Hematopoietic multipotent progenitor cell treated with erythropoietin and hydrocortisone succinate and interleukin-3 and kit ligand, for 17 days (in vitro differentiated cells): ENCODE measurements at regions not wholly inside any gene's neighbourhood (a gene's known extent, or its start where the extent isn't known, plus 50 kb on each side); places are given as distances from the start of the nearest gene placed in this dataset.

Source experiments
- DNase-seq: peaks from one replicate; pipeline ENCODE4 v3.0.0-alpha.2; 2015; ENCODE audit warnings: low spot score

DNA sequence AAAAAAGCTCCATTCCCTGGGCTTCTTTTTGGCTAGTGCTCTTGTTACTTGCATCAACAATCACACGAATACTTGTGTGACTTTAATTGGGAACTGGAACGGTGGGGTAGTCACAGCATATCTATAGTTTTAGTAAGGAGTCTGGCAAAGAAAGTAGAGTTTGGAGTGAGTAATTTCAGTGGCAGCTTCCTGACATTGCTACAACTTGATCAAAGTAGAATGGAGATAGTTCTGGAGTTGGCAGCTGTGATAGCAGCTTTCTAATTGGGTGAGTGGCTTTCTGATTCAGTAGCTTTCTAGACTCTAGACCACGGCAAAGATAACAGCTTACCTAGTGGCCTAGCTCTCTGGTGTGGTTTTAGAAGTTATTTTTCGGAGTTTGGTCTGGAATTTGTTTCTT is 475.0 kb downstream of the TUSC7 start:
- DNase-seq = no peak

- DNase-seq = no peak
These were observed 481.7 kb downstream of the TUSC7 start for GRCh38 chr3:117191245-117191644.

- DNase-seq = no peak
These were observed 483.3 kb downstream of the TUSC7 start for GRCh38 chr3:117192888-117193287.

DNA sequence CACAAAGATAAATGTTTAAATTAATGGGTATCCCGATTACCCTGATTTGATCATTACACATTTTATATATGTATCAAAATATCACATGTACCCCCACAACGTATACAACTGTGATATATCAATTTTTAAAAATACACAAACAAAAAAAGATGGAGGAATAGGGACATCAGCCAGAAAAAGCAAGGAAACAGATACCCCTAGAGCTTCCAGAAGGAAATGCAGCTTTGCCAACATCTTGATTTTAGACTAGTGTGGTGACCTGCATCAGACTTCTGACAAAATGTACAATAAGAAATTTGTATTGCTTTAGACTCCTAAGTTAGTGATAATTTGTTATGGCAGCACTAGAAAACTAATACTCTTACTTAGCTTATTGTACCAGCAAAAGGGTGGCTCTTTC is 483.8 kb downstream of the TUSC7 start:
- no peak for DNase-seq

GRCh38 chr3:117195034-117195433 is 485.5 kb downstream of the TUSC7 start:
- no peak for DNase-seq

GRCh38 chr3:117200962-117201361 is 491.4 kb downstream of the TUSC7 start:
- DNase-seq = no peak

DNA sequence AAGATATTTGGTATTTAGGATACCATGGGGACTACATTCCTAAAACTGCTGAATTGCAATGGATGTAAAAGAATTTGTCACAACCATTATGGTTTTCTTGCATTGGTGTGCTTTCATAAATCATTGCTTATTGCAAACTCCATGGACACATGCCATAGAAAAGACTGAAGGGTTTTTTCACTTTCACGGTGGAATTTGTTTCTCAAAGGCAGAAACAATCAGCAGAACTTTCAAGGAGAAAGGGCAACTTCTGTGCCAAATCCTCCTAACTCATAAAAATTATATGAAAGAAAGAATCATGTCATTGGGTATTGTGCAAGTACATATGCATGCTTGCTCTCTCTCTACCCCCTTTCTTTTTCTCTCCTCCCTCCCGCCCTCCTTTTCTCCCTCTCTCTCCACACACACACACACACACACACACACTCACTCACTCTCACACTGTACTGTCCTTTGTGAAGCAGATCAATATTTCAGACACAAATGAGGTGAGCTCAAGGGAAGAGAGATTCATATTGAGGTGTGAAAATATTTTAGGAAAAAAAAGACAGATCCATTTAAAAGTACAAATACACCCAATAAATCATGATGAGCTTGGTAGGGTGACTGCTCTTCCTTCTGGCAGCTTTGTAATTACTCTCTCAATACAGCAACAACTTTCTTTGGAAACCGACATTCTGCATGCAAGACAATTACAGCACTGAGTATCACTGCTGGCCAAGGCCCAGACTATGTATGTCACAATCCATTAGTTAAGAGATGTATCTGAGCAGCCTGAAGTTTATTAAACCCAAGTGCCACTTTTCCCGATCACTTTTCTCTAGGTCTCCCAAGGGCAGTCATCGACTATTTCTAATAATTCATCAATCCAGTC is 492.6 kb downstream of the TUSC7 start:
- no peak for DNase-seq

DNA sequence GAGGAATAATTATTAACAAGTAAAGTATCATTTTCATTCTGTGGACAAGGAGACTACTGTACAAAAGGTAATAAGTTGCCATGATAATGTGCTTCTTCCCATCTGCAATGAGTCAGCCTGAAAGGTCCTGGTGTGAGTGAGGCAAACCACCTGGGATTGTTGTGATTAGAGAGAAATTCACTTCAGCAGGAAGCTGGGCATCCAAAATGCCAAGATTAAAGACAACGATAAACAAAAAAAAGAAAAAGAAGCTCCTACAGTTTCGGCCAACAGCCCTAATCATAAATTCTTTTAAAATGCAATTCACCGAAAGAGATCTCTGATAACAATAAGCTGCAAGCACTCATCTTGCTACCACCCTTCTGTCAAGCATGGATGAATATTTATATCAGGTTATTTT is 507.8 kb downstream of the TUSC7 start:
- no peak for DNase-seq

DNA sequence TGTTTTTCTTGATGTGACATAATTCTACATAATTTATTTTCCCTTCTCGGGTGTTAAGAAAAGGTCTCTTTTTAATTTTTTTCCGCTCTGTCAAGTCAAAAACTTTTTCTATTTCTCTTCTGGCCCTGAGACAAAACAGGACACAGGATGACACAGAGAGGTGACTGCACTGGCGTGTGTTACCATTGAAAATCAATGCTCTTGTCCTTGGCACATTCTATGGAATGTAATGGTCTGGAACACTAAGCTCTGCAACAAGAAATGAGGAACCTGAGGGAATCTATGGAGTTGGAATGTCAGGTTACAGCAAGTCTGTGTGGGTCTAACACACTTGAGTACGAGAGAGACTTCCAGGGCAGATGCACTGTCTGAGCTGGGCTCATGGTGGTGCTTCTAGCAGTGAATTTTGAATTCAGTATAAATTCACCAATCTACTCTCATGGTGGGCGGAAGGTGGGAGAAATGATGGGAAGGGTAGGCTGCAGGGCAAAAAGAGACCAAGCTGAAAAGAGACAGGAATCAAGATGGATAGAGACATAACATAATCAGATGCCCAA is 508.3 kb downstream of the TUSC7 start:
- no peak for DNase-seq

- no peak for DNase-seq
These were observed 509.1 kb downstream of the TUSC7 start for GRCh38 chr3:117218641-117219048.

GRCh38 chr3:117219296-117219695 is 509.7 kb downstream of the TUSC7 start:
- DNase-seq = no peak

- no peak for DNase-seq
These were observed 517.4 kb downstream of the TUSC7 start for GRCh38 chr3:117226932-117227331.

DNA sequence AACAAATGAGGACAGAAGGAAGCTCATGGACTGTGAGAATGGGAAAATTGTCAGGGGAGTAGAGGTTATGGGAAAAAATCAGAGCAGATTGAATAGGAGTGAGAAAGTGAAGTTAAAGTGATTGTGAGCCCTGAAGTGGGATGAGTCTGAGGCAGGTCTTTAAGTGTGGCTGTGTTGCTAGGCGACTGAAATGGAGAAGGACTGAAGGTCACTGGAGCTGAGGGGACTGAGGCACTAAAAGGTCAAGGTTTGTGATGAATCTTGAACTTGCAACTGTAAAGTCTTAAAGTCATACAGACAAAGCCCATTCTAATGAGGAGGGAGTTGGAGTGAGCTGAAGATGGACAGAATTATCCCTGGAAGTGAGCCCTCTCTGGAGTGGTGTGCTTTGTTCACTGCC is 518.9 kb downstream of the TUSC7 start:
- no peak for DNase-seq

DNA sequence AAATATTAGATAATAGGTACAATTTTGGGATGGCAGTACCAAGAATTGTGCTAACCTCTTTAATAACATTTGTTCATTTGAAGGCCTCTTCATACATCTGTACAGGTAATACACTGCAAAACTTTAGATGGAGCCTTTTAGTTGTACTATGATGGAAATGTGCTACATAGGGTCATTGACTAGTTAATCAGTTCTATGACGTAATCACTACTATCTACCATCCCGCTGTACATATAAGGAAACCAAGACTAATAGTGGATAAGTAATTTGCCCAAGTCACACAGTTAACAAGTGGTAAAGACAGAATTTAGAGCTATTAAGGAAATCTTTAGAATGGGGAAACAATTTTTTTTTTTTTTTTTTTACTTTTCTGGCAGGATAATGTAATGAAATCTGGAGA is 521.3 kb downstream of the TUSC7 start:
- DNase-seq = no peak

- no peak for DNase-seq
These were observed 524.8 kb downstream of the TUSC7 start for GRCh38 chr3:117234331-117234730.

GRCh38 chr3:117235304-117235703 is 525.7 kb downstream of the TUSC7 start:
- no peak for DNase-seq

GRCh38 chr3:117238806-117239205 is 529.2 kb downstream of the TUSC7 start:
- no peak for DNase-seq

GRCh38 chr3:117243657-117244056 is 534.1 kb downstream of the TUSC7 start:
- no peak for DNase-seq

- no peak for DNase-seq
These were observed 537.4 kb downstream of the TUSC7 start for GRCh38 chr3:117246771-117247555.

- DNase-seq = no peak
These were observed 538.6 kb downstream of the TUSC7 start for GRCh38 chr3:117248153-117248552.

DNA sequence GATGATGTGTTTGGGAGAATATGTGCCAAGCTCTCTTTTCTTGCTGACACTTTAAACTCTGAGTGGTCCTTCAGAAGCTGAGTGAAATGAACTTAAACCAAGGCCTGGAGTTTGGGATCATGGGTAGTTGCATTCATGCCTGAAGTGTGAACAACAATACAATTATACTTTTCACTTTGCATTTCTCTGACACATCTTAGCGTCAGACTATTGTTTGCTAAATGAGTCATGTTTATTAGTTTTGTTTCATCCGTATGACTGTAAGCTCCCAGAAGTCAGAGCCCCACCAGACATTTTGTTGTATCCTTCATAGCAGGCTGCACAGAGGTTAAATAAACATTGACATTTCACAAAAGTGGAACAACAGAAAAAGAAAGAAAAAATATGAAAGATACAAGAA is 542.6 kb downstream of the TUSC7 start:
- DNase-seq = no peak

- DNase-seq = no peak
These were observed 543.1 kb downstream of the TUSC7 start for GRCh38 chr3:117252651-117253050.

DNA sequence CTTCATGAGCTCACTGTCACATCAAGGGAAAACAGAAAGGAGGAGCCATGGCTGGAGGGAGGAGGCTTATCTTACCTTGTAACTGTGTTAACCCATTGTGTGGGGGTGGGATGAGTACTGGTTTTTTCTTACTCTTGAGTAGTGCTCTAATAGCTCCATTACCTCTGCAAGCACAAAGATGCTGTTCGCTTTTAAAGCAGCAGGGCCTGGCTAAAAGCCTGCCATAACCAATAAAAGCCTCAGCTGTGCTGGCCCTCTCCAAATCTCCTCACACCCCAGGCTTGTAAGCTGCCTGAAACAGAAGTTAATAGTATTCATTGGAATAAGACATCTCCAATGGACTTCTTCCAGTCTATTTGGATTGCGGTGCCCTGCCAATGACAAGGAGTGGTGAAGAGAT is 544.1 kb downstream of the TUSC7 start:
- no peak for DNase-seq
